Central memory CD4-positive, alpha-beta T cell (primary cell): ENCODE measurements at regions not wholly inside any gene's neighbourhood (a gene's known extent, or its start where the extent isn't known, plus 50 kb on each side); places are given as distances from the start of the nearest gene placed in this dataset.

ENCODE experiments used
- DNase-seq: peaks from one replicate; pipeline ENCODE4 v3.0.0; 2022

- no peak for DNase-seq
Measured at GRCh38 chr4:17288151-17288550, 223.7 kb downstream of the QDPR start.

GRCh38 chr4:17286752-17287460 lies 225.0 kb downstream of the QDPR start:
- no peak for DNase-seq

- DNase-seq: no peak
Measured at GRCh38 chr4:17285747-17286146, 226.1 kb downstream of the QDPR start.

- DNase-seq: no peak
Measured at GRCh38 chr4:17284323-17285175, 227.3 kb downstream of the QDPR start.

GRCh38 chr4:17283832-17284231 lies 228.1 kb downstream of the QDPR start:
- DNase-seq: no peak

- DNase-seq: no peak
Measured at GRCh38 chr4:17283251-17283650, 228.6 kb downstream of the QDPR start.

GRCh38 chr4:17280261-17281018 lies 231.4 kb downstream of the QDPR start:
- DNase-seq: no peak

GRCh38 chr4:17276776-17277175 lies 235.1 kb downstream of the QDPR start:
- no peak for DNase-seq

- DNase-seq: no peak
Measured at GRCh38 chr4:17275836-17276235, 236.1 kb downstream of the QDPR start.

- DNase-seq: no peak
Measured at GRCh38 chr4:17273047-17273446, 238.8 kb downstream of the QDPR start.

- no peak for DNase-seq
Measured at GRCh38 chr4:17272154-17272553, 239.7 kb downstream of the QDPR start.

GRCh38 chr4:17265653-17266052 lies 246.2 kb downstream of the QDPR start:
- no peak for DNase-seq

- DNase-seq: no peak
Measured at GRCh38 chr4:17265139-17265538, 246.8 kb downstream of the QDPR start.

GRCh38 chr4:17260166-17260907 lies 251.6 kb downstream of the QDPR start:
- DNase-seq: no peak

GRCh38 chr4:17258106-17258505 lies 253.8 kb downstream of the QDPR start:
- no peak for DNase-seq

GRCh38 chr4:17252131-17252530 lies 259.8 kb downstream of the QDPR start:
- DNase-seq: no peak

GRCh38 chr4:17251101-17251500 lies 260.8 kb downstream of the QDPR start:
- no peak for DNase-seq

- no peak for DNase-seq
Measured at GRCh38 chr4:17250591-17250990, 261.3 kb downstream of the QDPR start.

GRCh38 chr4:17246656-17247055 lies 265.2 kb downstream of the QDPR start:
- DNase-seq: no peak

GRCh38 chr4:17241835-17242234 lies 270.1 kb downstream of the QDPR start:
- DNase-seq: no peak

GRCh38 chr4:17238633-17239032 lies 273.3 kb downstream of the QDPR start:
- no peak for DNase-seq

- DNase-seq: no peak
Measured at GRCh38 chr4:17236686-17237085, 275.2 kb downstream of the QDPR start.

GRCh38 chr4:17234678-17235077 lies 277.2 kb downstream of the QDPR start:
- DNase-seq: no peak
